ENCODE measurements at regions not wholly inside any gene's neighbourhood (a gene's known extent, or its start where the extent isn't known, plus 50 kb on each side); places are given as distances from the start of the nearest gene placed in this dataset.

DNA sequence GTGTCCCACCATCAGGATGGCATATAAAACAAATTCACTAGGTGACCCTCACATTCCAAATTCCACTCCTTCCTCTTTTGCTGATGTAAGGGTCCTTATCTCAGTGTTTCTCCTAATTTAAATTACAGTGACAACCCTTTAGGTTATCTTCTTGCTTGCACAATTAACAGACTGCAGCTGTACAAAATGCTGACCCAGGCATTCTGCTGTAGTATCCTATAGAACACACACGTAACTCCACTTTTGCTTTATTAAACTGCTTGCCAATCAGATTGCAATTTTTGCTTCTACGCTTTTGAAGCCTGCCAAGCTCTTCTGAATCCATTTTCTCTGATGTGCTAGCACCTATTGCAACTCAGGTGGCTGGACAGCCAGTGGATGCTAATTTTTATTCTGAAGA, 950.3 kb downstream of the TFAP2A start:
- TF ChIP-seq, protein P1, sequence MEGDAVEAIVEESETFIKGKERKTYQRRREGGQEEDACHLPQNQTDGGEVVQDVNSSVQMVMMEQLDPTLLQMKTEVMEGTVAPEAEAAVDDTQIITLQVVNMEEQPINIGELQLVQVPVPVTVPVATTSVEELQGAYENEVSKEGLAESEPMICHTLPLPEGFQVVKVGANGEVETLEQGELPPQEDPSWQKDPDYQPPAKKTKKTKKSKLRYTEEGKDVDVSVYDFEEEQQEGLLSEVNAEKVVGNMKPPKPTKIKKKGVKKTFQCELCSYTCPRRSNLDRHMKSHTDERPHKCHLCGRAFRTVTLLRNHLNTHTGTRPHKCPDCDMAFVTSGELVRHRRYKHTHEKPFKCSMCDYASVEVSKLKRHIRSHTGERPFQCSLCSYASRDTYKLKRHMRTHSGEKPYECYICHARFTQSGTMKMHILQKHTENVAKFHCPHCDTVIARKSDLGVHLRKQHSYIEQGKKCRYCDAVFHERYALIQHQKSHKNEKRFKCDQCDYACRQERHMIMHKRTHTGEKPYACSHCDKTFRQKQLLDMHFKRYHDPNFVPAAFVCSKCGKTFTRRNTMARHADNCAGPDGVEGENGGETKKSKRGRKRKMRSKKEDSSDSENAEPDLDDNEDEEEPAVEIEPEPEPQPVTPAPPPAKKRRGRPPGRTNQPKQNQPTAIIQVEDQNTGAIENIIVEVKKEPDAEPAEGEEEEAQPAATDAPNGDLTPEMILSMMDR (IDR thresholded peaks at IDR 0.05): no peak
- no peak for TF ChIP-seq POLR2A (IDR thresholded peaks at IDR 0.05)
- TF ChIP-seq POLR2AphosphoS5 (IDR thresholded peaks at IDR 0.05; ENCODE audit: insufficient read depth in 1 of 2, low read depth in 1 of 2): no peak

All from vagina (tissue), 2 donors.